GM19351 (cell line): ENCODE measurements at regions not wholly inside any gene's neighbourhood (a gene's known extent, or its start where the extent isn't known, plus 50 kb on each side); places are given as distances from the start of the nearest gene placed in this dataset.
"Not testable (repeated sequence)": the region's sequence is repeated elsewhere in the genome, so short reads cannot be mapped to it uniquely, and the experiment has no call there.

Experiments used
- ATAC-seq: cut with Tn5 transposase; IDR thresholded peaks from one replicate; pipeline ENCODE4 v1.9.1; 2021; ENCODE audit warnings: mild to moderate bottlenecking, moderate library complexity; ENCODE audit not compliant: unreplicated experiment

- ATAC-seq: no peak
These were observed 481.1 kb upstream of the ZNF608 start for GRCh38 chr5:125227333-125228095.

- no peak for ATAC-seq
These were observed 482.1 kb upstream of the ZNF608 start for GRCh38 chr5:125228363-125229070.

- ATAC-seq: no peak
These were observed 483.1 kb upstream of the ZNF608 start for GRCh38 chr5:125229556-125229955.

- ATAC-seq: no peak
These were observed 486.4 kb upstream of the ZNF608 start for GRCh38 chr5:125232779-125233230.

- no peak for ATAC-seq
These were observed 487.5 kb upstream of the ZNF608 start for GRCh38 chr5:125233944-125234343.

- ATAC-seq: no peak
These were observed 489.6 kb upstream of the ZNF608 start for GRCh38 chr5:125236007-125236406.

- no peak for ATAC-seq
These were observed 490.5 kb upstream of the ZNF608 start for GRCh38 chr5:125236981-125237380.

GRCh38 chr5:125244531-125244930 is 498.1 kb upstream of the ZNF608 start:
- no peak for ATAC-seq

GRCh38 chr5:125245216-125245615 is 498.8 kb upstream of the ZNF608 start:
- no peak for ATAC-seq

- ATAC-seq: no peak
These were observed 503.0 kb upstream of the ZNF608 start for GRCh38 chr5:125249400-125249799.

GRCh38 chr5:125251703-125252102 is 505.3 kb upstream of the ZNF608 start:
- ATAC-seq: no peak

- not testable (repeated sequence) for ATAC-seq
These were observed 507.2 kb upstream of the ZNF608 start for GRCh38 chr5:125253634-125254033.

GRCh38 chr5:125254267-125254666 is 507.8 kb upstream of the ZNF608 start:
- ATAC-seq: no peak

GRCh38 chr5:125256296-125256695 is 509.9 kb upstream of the ZNF608 start:
- ATAC-seq: no peak

GRCh38 chr5:125257057-125257972 is 510.9 kb upstream of the ZNF608 start:
- no peak for ATAC-seq

- ATAC-seq: peak; percentile 91
These were observed 511.6 kb upstream of the ZNF608 start for GRCh38 chr5:125257997-125258396.

GRCh38 chr5:125258615-125259014 is 512.2 kb upstream of the ZNF608 start:
- no peak for ATAC-seq

GRCh38 chr5:125261505-125262250 is 515.2 kb upstream of the ZNF608 start:
- ATAC-seq: no peak

GRCh38 chr5:125262782-125263181 is 516.3 kb upstream of the ZNF608 start:
- ATAC-seq: no peak

- ATAC-seq: no peak
These were observed 516.9 kb upstream of the ZNF608 start for GRCh38 chr5:125263356-125263755.

GRCh38 chr5:125266106-125266505 is 519.7 kb upstream of the ZNF608 start:
- no peak for ATAC-seq
